Osteoblast (primary cell): ENCODE measurements at regions not wholly inside any gene's neighbourhood (a gene's known extent, or its start where the extent isn't known, plus 50 kb on each side); places are given as distances from the start of the nearest gene placed in this dataset.

Experiments used
- DNase-seq: peaks from one replicate; pipeline ENCODE4 v3.0.0; 2011; ENCODE audit warnings: low spot score, mixed read lengths; ENCODE audit not compliant: insufficient read length; ENCODE audit errors: missing footprints
- H2AFZ ChIP-seq: 2 replicates; pipeline ENCODE4 v1.6.0; 2011; ENCODE audit warnings: mild to moderate bottlenecking, low read length
- H3K27ac ChIP-seq: 2 replicates; pipeline ENCODE4 v1.5.1; 2011; ENCODE audit warnings: mild to moderate bottlenecking, low read depth, low read length, moderate library complexity
- H3K27me3 ChIP-seq: 2 replicates; pipeline ENCODE4 v1.6.0; 2012; ENCODE audit warnings: mild to moderate bottlenecking, control low read depth, inconsistent platforms, low read length, moderate library complexity; ENCODE audit not compliant: insufficient read depth
- H3K36me3 ChIP-seq: 2 replicates; pipeline ENCODE4 v1.5.1; 2011; ENCODE audit warnings: mild to moderate bottlenecking, low read length, control low read depth, moderate library complexity; ENCODE audit not compliant: insufficient read depth
- H3K4me1 ChIP-seq: 2 replicates; pipeline ENCODE4 v1.5.1; 2011; ENCODE audit warnings: mild to moderate bottlenecking, low read length, control low read depth, moderate library complexity; ENCODE audit not compliant: insufficient read depth
- H3K4me2 ChIP-seq: 2 replicates; pipeline ENCODE4 v1.6.0; 2011; ENCODE audit warnings: mild to moderate bottlenecking, low read length; ENCODE audit not compliant: insufficient read depth
- H3K4me3 ChIP-seq: fragments of 200-600 bp; sonication (generic); 3 replicates; pipeline ENCODE4 v1.5.1; 2012; ENCODE audit warnings: mild to moderate bottlenecking, low read length, inconsistent platforms; ENCODE audit not compliant: insufficient read depth
- H3K79me2 ChIP-seq: 2 replicates; pipeline ENCODE4 v1.6.0; 2012; ENCODE audit warnings: mild to moderate bottlenecking, low read length, control low read depth, inconsistent platforms; ENCODE audit not compliant: insufficient read depth
- H3K9me3 ChIP-seq: 2 replicates; pipeline ENCODE4 v1.5.1; 2011; ENCODE audit warnings: low read depth, low read length, control low read depth
- H4K20me1 ChIP-seq: 2 replicates; pipeline ENCODE4 v1.6.0; 2012; ENCODE audit warnings: mild to moderate bottlenecking, low read length, control low read depth; ENCODE audit not compliant: insufficient read depth
- CTCF ChIP-seq: IDR thresholded peaks from 2 replicates; pipeline ENCODE4 v1.5.1; 2011; ENCODE audit warnings: mild to moderate bottlenecking, low read depth, low read length, moderate library complexity; ENCODE audit errors: extremely low read depth

GRCh38 chr4:133803341-133803740 is 398.2 kb downstream of the PABPC4L start:
- Histone ChIP-seq H3K27me3 (no peaks in the 10 kb centered on the region), H3K79me2 (no peaks in the 10 kb centered on the region), H2AFZ (no peak overlapping the region), H3K4me3 (no peak overlapping the region), H3K27ac (no peak overlapping the region), H3K4me1 (no peaks in the 10 kb centered on the region), H4K20me1 (no peaks in the 10 kb centered on the region), H3K9me3 (no peaks in the 10 kb centered on the region), H3K4me2 (no peak overlapping the region), H3K36me3 (no peaks in the 10 kb centered on the region)
- DNase-seq = no peak
- TF ChIP-seq CTCF = no peak

- no peaks in the 10 kb centered on the region for H3K4me1 ChIP-seq
- no peak overlapping the region for H3K4me3 ChIP-seq
- TF ChIP-seq CTCF = no peak
- no peak overlapping the region for H2AFZ ChIP-seq
- no peaks in the 10 kb centered on the region for H3K36me3 ChIP-seq
- no peak overlapping the region for H3K4me2 ChIP-seq
- no peaks in the 10 kb centered on the region for H4K20me1 ChIP-seq
- H3K9me3 ChIP-seq = no peaks in the 10 kb centered on the region
- H3K27ac ChIP-seq = no peak overlapping the region
- no peaks in the 10 kb centered on the region for H3K27me3 ChIP-seq
- H3K79me2 ChIP-seq = no peaks in the 10 kb centered on the region
- no peak for DNase-seq
Observed at GRCh38 chr4:133802359-133803140, 399.0 kb downstream of the PABPC4L start.

- peak overlapping the region; percentile 40 for H2AFZ ChIP-seq
- no peaks in the 10 kb centered on the region for H3K9me3 ChIP-seq
- H3K4me2 ChIP-seq = no peak overlapping the region
- no peaks in the 10 kb centered on the region for H4K20me1 ChIP-seq
- no peaks in the 10 kb centered on the region for H3K4me1 ChIP-seq
- no peak overlapping the region for H3K27ac ChIP-seq
- H3K36me3 ChIP-seq = no peaks in the 10 kb centered on the region
- no peak overlapping the region for H3K4me3 ChIP-seq
- no peaks in the 10 kb centered on the region for H3K79me2 ChIP-seq
- TF ChIP-seq CTCF = no peak
- no peak for DNase-seq
- no peaks in the 10 kb centered on the region for H3K27me3 ChIP-seq
Observed at GRCh38 chr4:133801883-133802282, 399.7 kb downstream of the PABPC4L start.

- no peaks in the 10 kb centered on the region for H3K36me3 ChIP-seq
- DNase-seq = no peak
- H3K4me2 ChIP-seq = no peak overlapping the region
- H2AFZ ChIP-seq = no peak overlapping the region
- no peaks in the 10 kb centered on the region for H3K4me1 ChIP-seq
- no peaks in the 10 kb centered on the region for H3K79me2 ChIP-seq
- no peak overlapping the region for H3K27ac ChIP-seq
- no peak overlapping the region for H3K4me3 ChIP-seq
- H4K20me1 ChIP-seq = no peaks in the 10 kb centered on the region
- TF ChIP-seq CTCF = no peak
- no peaks in the 10 kb centered on the region for H3K9me3 ChIP-seq
- H3K27me3 ChIP-seq = no peaks in the 10 kb centered on the region
Observed at GRCh38 chr4:133800966-133801365, 400.6 kb downstream of the PABPC4L start.
